ENCODE measurements at regions not wholly inside any gene's neighbourhood (a gene's known extent, or its start where the extent isn't known, plus 50 kb on each side); places are given as distances from the start of the nearest gene placed in this dataset.

GRCh38 chr13:47417485-47417884 lies 520.6 kb upstream of the HTR2A start:
- intact Hi-C loops (cut with DNase I) = no loop called here

GRCh38 chr13:47415048-47415447 lies 518.2 kb upstream of the HTR2A start:
- intact Hi-C loops (cut with DNase I) = no loop called here
- H3K27ac ChIP-seq = no peak overlapping the region
- no peak for DNase-seq (ENCODE audit: low spot score in 2 of 2)
- H3K36me3 ChIP-seq = no peaks in the 10 kb centered on the region
- H3K27me3 ChIP-seq = no peaks in the 10 kb centered on the region
- H3K4me3 ChIP-seq = no peak overlapping the region
- H3K9me3 ChIP-seq = no peaks in the 10 kb centered on the region
- H3K4me1 ChIP-seq = no peaks in the 10 kb centered on the region
- TF ChIP-seq CTCF (IDR thresholded peaks at IDR 0.05) = no peak

More at GRCh38 chr13:47417485-47417884, 520.6 kb upstream of the HTR2A start:
- Histone ChIP-seq H3K27ac (no peak overlapping the region), H3K4me1 (no peaks in the 10 kb centered on the region), H3K36me3 (no peaks in the 10 kb centered on the region), H3K27me3 (no peaks in the 10 kb centered on the region), H3K9me3 (no peaks in the 10 kb centered on the region), H3K4me3 (no peak overlapping the region)
- TF ChIP-seq CTCF (IDR thresholded peaks at IDR 0.05) = no peak
- no peak for DNase-seq (ENCODE audit: low spot score in 2 of 2)

- no peaks in the 10 kb centered on the region for H3K36me3 ChIP-seq
- H3K4me1 ChIP-seq = no peaks in the 10 kb centered on the region
- DNase-seq (ENCODE audit: low spot score in 2 of 2) = no peak
- H3K27me3 ChIP-seq = no peaks in the 10 kb centered on the region
- intact Hi-C loops (cut with DNase I) = no loop called here
- no peak for TF ChIP-seq CTCF (IDR thresholded peaks at IDR 0.05)
- H3K27ac ChIP-seq = no peak overlapping the region
- no peak overlapping the region for H3K4me3 ChIP-seq
- H3K9me3 ChIP-seq = no peaks in the 10 kb centered on the region
Measured at GRCh38 chr13:47413526-47413925, 516.7 kb upstream of the HTR2A start.

- no peak for TF ChIP-seq CTCF (IDR thresholded peaks at IDR 0.05)
- no peak overlapping the region for H3K4me3 ChIP-seq
- intact Hi-C loops (cut with DNase I) = no loop called here
- no peaks in the 10 kb centered on the region for H3K4me1 ChIP-seq
- H3K36me3 ChIP-seq = no peaks in the 10 kb centered on the region
- no peak for DNase-seq (ENCODE audit: low spot score in 2 of 2)
- H3K9me3 ChIP-seq = no peaks in the 10 kb centered on the region
- no peaks in the 10 kb centered on the region for H3K27me3 ChIP-seq
- no peak overlapping the region for H3K27ac ChIP-seq
Measured at GRCh38 chr13:47413112-47413511, 516.3 kb upstream of the HTR2A start.

- TF ChIP-seq CTCF (IDR thresholded peaks at IDR 0.05) = no peak
- Histone ChIP-seq H3K4me3 (no peak overlapping the region), H3K9me3 (no peaks in the 10 kb centered on the region), H3K27ac (no peak overlapping the region), H3K4me1 (no peaks in the 10 kb centered on the region), H3K36me3 (no peaks in the 10 kb centered on the region), H3K27me3 (no peaks in the 10 kb centered on the region)
- intact Hi-C loops (cut with DNase I) = no loop called here
- DNase-seq (ENCODE audit: low spot score in 2 of 2) = no peak
Measured at GRCh38 chr13:47409778-47410177, 512.9 kb upstream of the HTR2A start.
